ENCODE measurements at regions not wholly inside any gene's neighbourhood (a gene's known extent, or its start where the extent isn't known, plus 50 kb on each side); places are given as distances from the start of the nearest gene placed in this dataset.
"Not testable (repeated sequence)": the region's sequence is repeated elsewhere in the genome, so short reads cannot be mapped to it uniquely, and the experiment has no call there.

- peaks cover 0 to 4% of the 10 kb centered on the region in 2 donors for H3K4me1 ChIP-seq (ENCODE audit: control insufficient read depth in 1 of 2, low read depth in 2 of 2)
- H3K27me3 ChIP-seq (replicated peaks; ENCODE audit: insufficient read depth), result no peaks in the 10 kb centered on the region
- DNase-seq (ENCODE audit: low spot score) (no peak), ATAC-seq (ENCODE audit: insufficient number of reproducible peaks, low FRiP score, low read depth) (no peak)
- no peak for TF ChIP-seq CTCF (IDR thresholded peaks at IDR 0.05)
- H3K9me3 ChIP-seq, result no peaks in the 10 kb centered on the region
- H3K27ac ChIP-seq, result no peak overlapping the region
- peaks cover 32% of the 10 kb centered on the region for H3K36me3 ChIP-seq
- H3K4me3 ChIP-seq, result no peak overlapping the region
Observed at GRCh38 chr3:124333931-124334640, 342.2 kb upstream of the ROPN1 start.

- Histone ChIP-seq H3K4me1 (ENCODE audit: control insufficient read depth in 1 of 2, low read depth in 2 of 2) (no peaks in the 10 kb centered on the region), H3K9me3 (no peaks in the 10 kb centered on the region), H3K4me3 (no peak overlapping the region), H3K27me3 (replicated peaks; ENCODE audit: insufficient read depth) (no peaks in the 10 kb centered on the region), H3K27ac (no peak overlapping the region), H3K36me3 (peaks cover 25% of the 10 kb centered on the region)
- ATAC-seq (ENCODE audit: insufficient number of reproducible peaks, low FRiP score, low read depth) (no peak), DNase-seq (ENCODE audit: low spot score) (no peak)
- no peak for TF ChIP-seq CTCF (IDR thresholded peaks at IDR 0.05)
Observed at GRCh38 chr3:124336067-124336656, 344.2 kb upstream of the ROPN1 start.

DNA sequence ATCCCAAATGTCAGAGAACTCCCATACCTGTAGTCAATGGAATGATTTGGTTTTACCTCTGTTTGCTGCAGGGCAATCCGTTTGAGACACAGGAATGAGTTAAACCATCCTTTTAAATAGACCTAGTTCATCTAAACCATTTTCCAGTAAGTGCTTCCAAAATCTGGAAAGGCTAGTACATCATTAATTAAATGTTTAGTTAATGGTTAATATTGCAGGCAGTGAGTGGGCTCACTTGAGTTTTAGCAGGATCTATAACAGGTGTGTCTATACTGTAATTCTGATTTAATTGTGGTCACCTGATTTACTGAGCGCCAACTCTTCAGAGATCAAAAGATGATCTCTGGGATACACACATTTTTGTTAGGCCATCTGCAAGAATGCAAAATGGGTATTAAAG is 353.9 kb upstream of the ROPN1 start:
- Histone ChIP-seq H3K9me3 (no peaks in the 10 kb centered on the region), H3K4me3 (no peak overlapping the region), H3K27me3 (replicated peaks; ENCODE audit: insufficient read depth) (no peaks in the 10 kb centered on the region), H3K4me1 (ENCODE audit: control insufficient read depth in 1 of 2, low read depth in 2 of 2) (peaks cover 0 to 20% of the 10 kb centered on the region in 2 donors), H3K36me3 (peaks cover 11% of the 10 kb centered on the region), H3K27ac (peak overlapping the region in 1 of 2 donors; percentile 51)
- no peak for TF ChIP-seq CTCF (IDR thresholded peaks at IDR 0.05)
- DNase-seq (ENCODE audit: low spot score) (no peak), ATAC-seq (ENCODE audit: insufficient number of reproducible peaks, low FRiP score, low read depth) (no peak)

DNA sequence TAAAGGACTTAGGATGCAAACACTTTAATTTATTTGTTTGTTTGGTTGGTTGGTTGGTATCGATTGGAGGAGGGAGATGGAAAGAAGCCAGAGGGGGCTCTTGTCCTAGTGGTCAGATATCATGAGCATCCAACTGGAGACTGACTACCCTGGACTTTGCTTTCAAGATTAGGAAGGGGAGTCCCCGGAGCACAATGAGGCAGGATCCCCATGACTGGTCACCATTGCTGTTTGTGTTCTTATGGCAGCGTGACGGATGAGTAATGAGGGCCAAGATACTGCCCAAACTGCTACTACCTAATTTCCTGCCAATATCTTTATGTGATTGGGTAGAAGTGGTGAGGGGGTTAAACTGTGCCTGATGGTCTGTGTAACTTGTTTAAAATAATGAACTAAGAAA is 354.6 kb upstream of the ROPN1 start:
- DNase-seq (ENCODE audit: low spot score) (no peak), ATAC-seq (ENCODE audit: insufficient number of reproducible peaks, low FRiP score, low read depth) (no peak)
- peaks cover 11% of the 10 kb centered on the region for H3K36me3 ChIP-seq
- H3K27me3 ChIP-seq (replicated peaks; ENCODE audit: insufficient read depth), result no peaks in the 10 kb centered on the region
- peak overlapping the region in 1 of 2 donors; percentile 51 for H3K27ac ChIP-seq
- no peak for TF ChIP-seq CTCF (IDR thresholded peaks at IDR 0.05)
- no peaks in the 10 kb centered on the region for H3K9me3 ChIP-seq
- peaks cover 2 to 26% of the 10 kb centered on the region in 2 donors for H3K4me1 ChIP-seq (ENCODE audit: control insufficient read depth in 1 of 2, low read depth in 2 of 2)
- H3K4me3 ChIP-seq, result no peak overlapping the region

- Histone ChIP-seq H3K36me3 (peaks cover 11% of the 10 kb centered on the region), H3K4me3 (no peak overlapping the region), H3K4me1 (ENCODE audit: control insufficient read depth in 1 of 2, low read depth in 2 of 2) (peaks cover 2 to 27% of the 10 kb centered on the region in 2 donors), H3K27ac (peak overlapping the region in 1 of 2 donors; percentile 23), H3K27me3 (replicated peaks; ENCODE audit: insufficient read depth) (no peaks in the 10 kb centered on the region), H3K9me3 (no peaks in the 10 kb centered on the region)
- TF ChIP-seq CTCF (IDR thresholded peaks at IDR 0.05), result no peak
- DNase-seq (ENCODE audit: low spot score) (no peak), ATAC-seq (ENCODE audit: insufficient number of reproducible peaks, low FRiP score, low read depth) (no peak)
Observed at GRCh38 chr3:124347418-124347817, 355.5 kb upstream of the ROPN1 start.

- H3K4me3 ChIP-seq; H3K9me3 ChIP-seq; ATAC-seq (ENCODE audit: insufficient number of reproducible peaks, low FRiP score, low read depth); H3K27me3 ChIP-seq (replicated peaks; ENCODE audit: insufficient read depth); DNase-seq (ENCODE audit: low spot score): not testable (repeated sequence)
- Histone ChIP-seq H3K36me3 (peaks cover 11% of the 10 kb centered on the region), H3K27ac (peak overlapping the region in 1 of 2 donors; percentile 23), H3K4me1 (ENCODE audit: control insufficient read depth in 1 of 2, low read depth in 2 of 2) (peaks cover 2 to 27% of the 10 kb centered on the region in 2 donors)
Observed at GRCh38 chr3:124348555-124348954, 356.6 kb upstream of the ROPN1 start.
